Kidney (tissue), 13 donors: ENCODE measurements at regions not wholly inside any gene's neighbourhood (a gene's known extent, or its start where the extent isn't known, plus 50 kb on each side); places are given as distances from the start of the nearest gene placed in this dataset.
"Not testable (repeated sequence)": the region's sequence is repeated elsewhere in the genome, so short reads cannot be mapped to it uniquely, and the experiment has no call there.

Experiments used
- DNase-seq, 5 donors: peaks; one replicate each; pipeline ENCODE4 v3.0.0-alpha.2; 2013 to 2020
- FAIRE-seq: peaks from 2 replicates; lab custom pipeline; 2012; peaks lifted over from hg19 to GRCh38; lab: Jason Lieb, UNC
- H3K27ac ChIP-seq, 2 donors: one replicate each; pipeline ENCODE4 v1.7.0; 2013; ENCODE audit warnings: low read depth in 2 of 2, low read length in 2 of 2, inconsistent platforms in 1 of 2
- H3K27me3 ChIP-seq: one replicate; pipeline ENCODE4 v1.7.1; 2013; ENCODE audit warnings: low read length, inconsistent platforms; ENCODE audit not compliant: control insufficient read depth, insufficient read depth
- H3K36me3 ChIP-seq, 3 donors: one replicate each; pipeline versions ENCODE4 v1.7.0 to v1.7.1; 2013; ENCODE audit warnings: low read length in 3 of 3, control low read depth in 1 of 3, inconsistent platforms in 1 of 3; ENCODE audit not compliant: insufficient read depth in 3 of 3, control insufficient read depth in 2 of 3
- H3K4me1 ChIP-seq, 3 donors: one replicate each; pipeline versions ENCODE4 v1.7.0 to v1.7.1; 2013; ENCODE audit warnings: low read length in 3 of 3, inconsistent platforms in 1 of 3, low read depth in 1 of 3; ENCODE audit not compliant: control insufficient read depth in 2 of 3, insufficient read depth in 2 of 3
- H3K4me3 ChIP-seq, 3 donors: one replicate each; pipeline versions ENCODE4 v1.7.0 to v1.8.1; 2013; ENCODE audit warnings: low read length in 3 of 3, control low read depth in 1 of 3, inconsistent platforms in 1 of 3
- H3K9ac ChIP-seq, 3 donors: one replicate each; pipeline versions ENCODE4 v1.7.0 to v1.7.1; 2013; ENCODE audit warnings: low read length in 3 of 3, control low read depth in 1 of 3, inconsistent platforms in 1 of 3
- H3K9me3 ChIP-seq, 3 donors: one replicate each; pipeline versions ENCODE4 v1.7.0 to v1.7.1; 2013; ENCODE audit warnings: low read length in 3 of 3, control low read depth in 1 of 3, inconsistent platforms in 1 of 3; ENCODE audit not compliant: control insufficient read depth in 2 of 3, insufficient read depth in 1 of 3
- CTCF ChIP-seq: IDR thresholded peaks from 3 replicates; pipeline ENCODE4 v1.5.1; 2012; ENCODE audit warnings: mild to moderate bottlenecking, moderate library complexity, borderline replicate concordance; ENCODE audit not compliant: insufficient read depth; ENCODE audit errors: extremely low read depth
- intact Hi-C: fragments of 100-400 bp; cut with DNase I; formaldehyde crosslinking; loops from one replicate; pipeline ENCODE4 v1.11.1; 2022
- donor health status: control.
- donor health status: control.
- donor health status: control.
- donor health status: control.
- donor health status: control.
- donor health status: DM: yes; HTN: yes; CAD: no.
- donor health status: Normal renal cell carcinoma (clear cell type).

DNA sequence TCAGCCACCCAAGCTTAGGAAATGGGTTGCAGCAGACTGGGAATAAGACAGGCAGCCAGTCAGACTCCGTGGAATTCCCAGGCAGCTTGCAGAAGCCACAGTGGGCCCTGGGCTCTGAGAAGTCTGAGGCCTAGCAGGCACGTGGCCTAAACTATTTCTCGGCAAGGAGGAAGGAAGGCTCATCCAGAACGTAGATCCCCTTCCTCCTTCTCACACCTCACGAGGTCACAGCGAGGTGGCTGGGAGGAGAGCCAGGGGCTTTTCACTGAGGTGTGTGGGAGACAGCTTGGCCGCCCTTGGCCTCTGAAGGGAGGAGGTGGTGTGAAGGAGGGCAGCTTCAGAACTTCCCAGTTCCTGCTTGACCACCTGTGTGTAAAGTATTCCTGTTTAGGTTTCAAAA lies 77.2 kb upstream of the CCZ1B start:
- H3K9me3 ChIP-seq, H3K4me3 ChIP-seq, H3K9ac ChIP-seq, H3K36me3 ChIP-seq, FAIRE-seq, H3K27me3 ChIP-seq, H3K27ac ChIP-seq, H3K4me1 ChIP-seq, intact Hi-C loops: not testable (repeated sequence)
- DNase-seq: peak in 2 of 5 donors; percentile 5 to 6

- H3K27me3 ChIP-seq, H3K9me3 ChIP-seq, FAIRE-seq, H3K27ac ChIP-seq, intact Hi-C loops, H3K4me1 ChIP-seq, H3K4me3 ChIP-seq, DNase-seq, H3K9ac ChIP-seq, H3K36me3 ChIP-seq: not testable (repeated sequence)
Observed at GRCh38 chr7:6903792-6904191, 77.7 kb upstream of the CCZ1B start.

DNA sequence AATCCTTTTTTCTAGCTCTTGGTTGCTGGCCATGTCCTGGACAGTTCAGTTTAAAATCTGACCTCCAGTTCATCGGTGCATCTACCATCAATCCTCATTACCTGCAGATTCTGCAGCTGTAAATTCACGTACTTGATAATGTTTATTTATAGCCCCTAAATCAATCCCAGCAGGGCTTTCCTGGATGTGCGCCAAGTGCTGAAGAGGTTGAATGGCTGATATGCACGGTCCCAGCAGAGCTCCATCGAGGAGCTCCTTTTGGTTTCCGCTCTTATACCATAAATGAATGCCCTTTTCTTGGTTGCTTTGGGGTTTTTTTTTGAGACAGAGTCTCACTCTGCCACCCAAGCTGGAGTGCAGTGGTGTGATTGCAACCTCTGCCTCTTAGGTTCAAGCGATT lies 91.2 kb upstream of the CCZ1B start:
- intact Hi-C loops: no loop called here
- FAIRE-seq: no peak
- TF ChIP-seq CTCF: no peak

GRCh38 chr7:6919169-6919568 lies 93.1 kb upstream of the CCZ1B start:
- intact Hi-C loops: not testable (repeated sequence)

More for the DNA sequence above, 91.2 kb upstream of the CCZ1B start:
- no peak for DNase-seq
- H3K9me3 ChIP-seq: no peaks in the 10 kb centered on the region
- H3K27ac ChIP-seq: no peak overlapping the region
- H3K9ac ChIP-seq: no peak overlapping the region
- no peaks in the 10 kb centered on the region for H3K36me3 ChIP-seq
- H3K27me3 ChIP-seq: no peaks in the 10 kb centered on the region
- no peak overlapping the region for H3K4me3 ChIP-seq
- H3K4me1 ChIP-seq: no peaks in the 10 kb centered on the region

DNA sequence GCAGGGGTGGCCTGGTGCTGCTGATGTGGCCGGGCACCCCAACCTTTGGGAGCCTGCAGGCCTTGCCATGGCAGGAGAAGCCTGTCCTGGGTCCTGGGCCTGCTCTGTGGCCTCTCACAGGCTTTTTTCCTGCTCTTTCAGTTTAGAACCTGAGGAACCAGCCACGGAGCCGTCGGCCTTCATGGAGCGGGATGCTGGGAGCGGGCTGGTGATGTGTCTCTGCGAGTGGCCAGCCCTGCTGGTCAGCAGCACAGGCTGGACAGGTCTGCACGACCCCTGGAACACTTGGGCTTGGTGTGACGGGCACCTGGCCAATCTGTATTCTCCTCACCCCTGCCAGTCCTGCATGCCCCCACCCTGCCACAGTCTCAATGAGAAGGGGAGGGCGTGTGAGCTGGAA lies 98.4 kb upstream of the CCZ1B start:
- DNase-seq: not testable (repeated sequence)

More at GRCh38 chr7:6919169-6919568, 93.1 kb upstream of the CCZ1B start:
- not testable (repeated sequence) for FAIRE-seq, H3K27me3 ChIP-seq, DNase-seq, H3K36me3 ChIP-seq, H3K9me3 ChIP-seq, H3K4me3 ChIP-seq, H3K4me1 ChIP-seq, H3K27ac ChIP-seq, H3K9ac ChIP-seq

GRCh38 chr7:6926193-6927174 lies 100.4 kb upstream of the CCZ1B start:
- intact Hi-C loops, H3K9ac ChIP-seq, H3K27me3 ChIP-seq, H3K9me3 ChIP-seq, H3K4me3 ChIP-seq, FAIRE-seq, H3K4me1 ChIP-seq, DNase-seq, H3K36me3 ChIP-seq, H3K27ac ChIP-seq: not testable (repeated sequence)

More for the DNA sequence above, 98.4 kb upstream of the CCZ1B start:
- H3K4me1 ChIP-seq, intact Hi-C loops, H3K9me3 ChIP-seq, H3K36me3 ChIP-seq, H3K4me3 ChIP-seq, FAIRE-seq, H3K27me3 ChIP-seq, H3K27ac ChIP-seq, H3K9ac ChIP-seq: not testable (repeated sequence)

GRCh38 chr7:6927643-6928042 lies 101.6 kb upstream of the CCZ1B start:
- DNase-seq, H3K9me3 ChIP-seq, H3K4me1 ChIP-seq, H3K27me3 ChIP-seq, H3K4me3 ChIP-seq, H3K36me3 ChIP-seq, intact Hi-C loops, FAIRE-seq, H3K9ac ChIP-seq, H3K27ac ChIP-seq: not testable (repeated sequence)
